Muscle of leg (tissue), 3 donors: ENCODE measurements at regions not wholly inside any gene's neighbourhood (a gene's known extent, or its start where the extent isn't known, plus 50 kb on each side); places are given as distances from the start of the nearest gene placed in this dataset.
"Not testable (repeated sequence)": the region's sequence is repeated elsewhere in the genome, so short reads cannot be mapped to it uniquely, and the experiment has no call there.

Experiments
- DNase-seq: peaks from one replicate; pipeline ENCODE4 v3.0.0; 2013
- H3K27ac ChIP-seq: one replicate; pipeline ENCODE4 v1.5.1; 2013; ENCODE audit warnings: mild to moderate bottlenecking, low read length, control low read depth
- H3K27me3 ChIP-seq: one replicate; pipeline ENCODE4 v1.6.1; 2013; ENCODE audit warnings: low read length; ENCODE audit not compliant: control insufficient read depth, insufficient read depth
- H3K36me3 ChIP-seq: one replicate; pipeline ENCODE4 v1.6.1; 2013; ENCODE audit warnings: low read length; ENCODE audit not compliant: control insufficient read depth, insufficient read depth
- H3K4me1 ChIP-seq: one replicate; pipeline ENCODE4 v1.6.1; 2013; ENCODE audit warnings: low read length; ENCODE audit not compliant: control insufficient read depth, insufficient read depth
- H3K4me3 ChIP-seq: one replicate; pipeline ENCODE4 v1.5.1; 2013; ENCODE audit warnings: low read length, control low read depth
- H3K9me3 ChIP-seq: replicated peaks from 2 replicates; pipeline ENCODE4 v1.6.1; 2013; ENCODE audit warnings: low read depth, low read length; ENCODE audit not compliant: control insufficient read depth
- WGBS: methylation state at CpG from one replicate; pipeline ENCODE4 v1.1.5; 2013; ENCODE audit warnings: missing lambda C conversion rate; ENCODE audit not compliant: insufficient coverage; 5-methylcytosine and 5-hydroxymethylcytosine counted together

- DNase-seq, H3K4me3 ChIP-seq, H3K36me3 ChIP-seq, H3K4me1 ChIP-seq, H3K27me3 ChIP-seq, H3K27ac ChIP-seq, H3K9me3 ChIP-seq: not testable (repeated sequence)
- WGBS = 88% methylated on average over 5 of the region's 5 CpGs
Measured at GRCh38 chr3:74178664-74179063, 435.8 kb downstream of the CNTN3 start.

GRCh38 chr3:74173090-74173489 lies 441.4 kb downstream of the CNTN3 start:
- no CpG with 5 or more reads among the region's 2 CpGs for WGBS
- Histone ChIP-seq H3K4me3 (no peak overlapping the region), H3K27ac (no peak overlapping the region), H3K9me3 (no peaks in the 10 kb centered on the region), H3K27me3 (no peaks in the 10 kb centered on the region), H3K36me3 (no peaks in the 10 kb centered on the region), H3K4me1 (no peaks in the 10 kb centered on the region)
- DNase-seq = no peak

DNA sequence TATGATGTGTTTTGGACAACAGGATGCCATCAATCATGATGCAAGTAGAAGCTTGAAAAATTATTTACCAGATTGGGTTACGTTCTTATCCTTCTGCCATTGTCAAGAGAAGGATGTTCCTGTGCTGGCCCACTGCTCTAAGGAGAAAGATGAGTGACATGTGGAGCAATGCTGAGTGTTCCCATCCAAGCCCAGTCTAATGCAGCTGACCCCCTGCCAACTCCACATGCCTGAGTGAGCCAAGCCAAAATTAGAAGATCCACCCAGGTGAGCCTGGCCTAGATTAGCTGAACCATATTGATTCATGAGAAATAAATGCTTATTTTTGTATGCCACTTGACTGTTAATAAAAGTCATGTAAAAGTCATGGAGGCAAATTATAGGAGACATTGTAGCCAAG lies 446.5 kb downstream of the CNTN3 start:
- no peaks in the 10 kb centered on the region for H3K27me3 ChIP-seq
- H3K4me1 ChIP-seq = no peaks in the 10 kb centered on the region
- H3K4me3 ChIP-seq = no peak overlapping the region
- H3K9me3 ChIP-seq = no peaks in the 10 kb centered on the region
- H3K36me3 ChIP-seq = no peaks in the 10 kb centered on the region
- WGBS = no CpG with 5 or more reads among the region's 1 CpG
- no peak for DNase-seq
- H3K27ac ChIP-seq = no peak overlapping the region

DNA sequence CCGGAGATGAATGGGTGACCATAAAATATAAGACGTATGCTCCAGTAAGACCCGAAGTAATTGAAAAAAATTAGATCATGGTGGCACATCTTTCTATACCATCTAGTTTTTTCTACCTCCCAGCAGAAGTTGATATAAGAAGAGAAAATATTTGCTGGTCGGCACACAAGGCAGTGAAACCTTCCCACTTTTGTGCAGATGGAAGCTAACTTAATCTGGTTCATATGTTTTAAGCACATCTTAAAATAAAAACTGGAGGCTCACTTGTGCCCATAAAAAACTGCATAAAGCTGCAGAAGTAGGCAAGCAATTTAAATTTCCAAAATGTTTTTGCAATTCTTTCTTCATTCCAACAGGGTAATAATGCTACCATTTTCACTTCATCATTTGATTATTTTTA lies 449.2 kb downstream of the CNTN3 start:
- Histone ChIP-seq H3K36me3 (no peaks in the 10 kb centered on the region), H3K4me3 (no peak overlapping the region), H3K27me3 (no peaks in the 10 kb centered on the region), H3K4me1 (no peaks in the 10 kb centered on the region), H3K9me3 (no peaks in the 10 kb centered on the region), H3K27ac (no peak overlapping the region)
- no peak for DNase-seq
- no CpG with 5 or more reads among the region's 4 CpGs for WGBS

- no peaks in the 10 kb centered on the region for H3K27me3 ChIP-seq
- H3K4me1 ChIP-seq = no peaks in the 10 kb centered on the region
- no peaks in the 10 kb centered on the region for H3K36me3 ChIP-seq
- no peaks in the 10 kb centered on the region for H3K9me3 ChIP-seq
- DNase-seq = no peak
- H3K4me3 ChIP-seq = no peak overlapping the region
- no peak overlapping the region for H3K27ac ChIP-seq
Measured at GRCh38 chr3:74149466-74149865, 465.0 kb downstream of the CNTN3 start.

- 73% methylated on average over 1 of the region's 1 CpG for WGBS
- no peak overlapping the region for H3K4me3 ChIP-seq
- H3K4me1 ChIP-seq = no peaks in the 10 kb centered on the region
- H3K27ac ChIP-seq = no peak overlapping the region
- no peak for DNase-seq
- H3K36me3 ChIP-seq = no peaks in the 10 kb centered on the region
- no peaks in the 10 kb centered on the region for H3K9me3 ChIP-seq
- H3K27me3 ChIP-seq = no peaks in the 10 kb centered on the region
Measured at GRCh38 chr3:74145277-74145676, 469.2 kb downstream of the CNTN3 start.

DNA sequence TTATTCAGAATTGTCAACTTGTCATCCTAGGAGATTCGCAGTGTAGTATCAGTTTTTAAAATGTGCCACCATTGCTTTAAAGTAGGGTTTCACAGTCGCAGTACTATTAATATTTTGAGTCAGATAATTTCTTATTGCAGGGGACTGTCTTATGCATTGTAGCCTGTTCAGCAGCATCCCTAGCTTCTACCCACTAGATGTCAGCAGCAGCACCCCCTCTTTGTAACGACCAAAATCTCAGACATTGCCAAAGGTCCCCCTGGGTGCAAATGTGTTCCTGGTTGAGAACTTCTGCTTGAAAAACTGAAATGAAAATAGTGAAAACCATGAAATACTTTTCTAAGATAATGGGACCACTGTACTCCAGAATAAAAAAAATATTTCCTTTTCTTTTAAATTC lies 474.8 kb downstream of the CNTN3 start:
- Histone ChIP-seq H3K36me3 (no peaks in the 10 kb centered on the region), H3K4me1 (no peaks in the 10 kb centered on the region), H3K9me3 (no peaks in the 10 kb centered on the region), H3K4me3 (no peak overlapping the region), H3K27ac (no peak overlapping the region), H3K27me3 (no peaks in the 10 kb centered on the region)
- no peak for DNase-seq
- WGBS = no CpG with 5 or more reads among the region's 3 CpGs

GRCh38 chr3:74137790-74138189 lies 476.7 kb downstream of the CNTN3 start:
- Histone ChIP-seq H3K27ac (no peak overlapping the region), H3K4me1 (no peaks in the 10 kb centered on the region), H3K4me3 (no peak overlapping the region), H3K36me3 (no peaks in the 10 kb centered on the region), H3K9me3 (no peaks in the 10 kb centered on the region), H3K27me3 (no peaks in the 10 kb centered on the region)
- DNase-seq = no peak

- no peak overlapping the region for H3K4me3 ChIP-seq
- WGBS = 97% methylated on average over 8 of the region's 8 CpGs
Measured at GRCh38 chr3:74135808-74136207, 478.7 kb downstream of the CNTN3 start.

DNA sequence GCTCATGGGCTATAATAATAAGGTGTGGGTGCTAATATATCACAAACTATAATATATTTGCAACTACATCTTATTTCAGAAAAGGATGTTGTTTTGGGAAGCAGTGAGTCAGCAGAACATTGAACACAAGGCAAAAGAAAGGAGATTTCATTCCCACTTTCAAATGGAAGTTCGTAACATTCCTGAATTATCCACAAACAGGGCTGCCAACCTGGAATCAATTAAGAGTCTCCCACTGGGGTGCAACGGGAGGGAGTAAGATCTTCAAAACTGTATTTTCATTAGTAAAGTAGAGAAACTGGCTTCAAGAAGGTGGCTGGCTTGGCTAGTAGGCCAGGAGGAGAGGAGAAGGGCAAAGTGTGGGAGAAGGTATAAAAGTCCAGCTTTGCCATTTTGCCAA lies 479.6 kb downstream of the CNTN3 start:
- no peak for DNase-seq
- H3K9me3 ChIP-seq = peaks cover 2% of the 10 kb centered on the region
- H3K4me3 ChIP-seq = no peak overlapping the region
- WGBS = no CpG with 5 or more reads among the region's 2 CpGs
- H3K4me1 ChIP-seq = no peaks in the 10 kb centered on the region
- H3K27ac ChIP-seq = no peak overlapping the region
- no peaks in the 10 kb centered on the region for H3K27me3 ChIP-seq
- H3K36me3 ChIP-seq = no peaks in the 10 kb centered on the region

More at GRCh38 chr3:74135808-74136207, 478.7 kb downstream of the CNTN3 start:
- Histone ChIP-seq H3K36me3 (no peaks in the 10 kb centered on the region), H3K27me3 (no peaks in the 10 kb centered on the region), H3K9me3 (no peaks in the 10 kb centered on the region), H3K4me1 (no peaks in the 10 kb centered on the region), H3K27ac (no peak overlapping the region)
- DNase-seq = no peak

DNA sequence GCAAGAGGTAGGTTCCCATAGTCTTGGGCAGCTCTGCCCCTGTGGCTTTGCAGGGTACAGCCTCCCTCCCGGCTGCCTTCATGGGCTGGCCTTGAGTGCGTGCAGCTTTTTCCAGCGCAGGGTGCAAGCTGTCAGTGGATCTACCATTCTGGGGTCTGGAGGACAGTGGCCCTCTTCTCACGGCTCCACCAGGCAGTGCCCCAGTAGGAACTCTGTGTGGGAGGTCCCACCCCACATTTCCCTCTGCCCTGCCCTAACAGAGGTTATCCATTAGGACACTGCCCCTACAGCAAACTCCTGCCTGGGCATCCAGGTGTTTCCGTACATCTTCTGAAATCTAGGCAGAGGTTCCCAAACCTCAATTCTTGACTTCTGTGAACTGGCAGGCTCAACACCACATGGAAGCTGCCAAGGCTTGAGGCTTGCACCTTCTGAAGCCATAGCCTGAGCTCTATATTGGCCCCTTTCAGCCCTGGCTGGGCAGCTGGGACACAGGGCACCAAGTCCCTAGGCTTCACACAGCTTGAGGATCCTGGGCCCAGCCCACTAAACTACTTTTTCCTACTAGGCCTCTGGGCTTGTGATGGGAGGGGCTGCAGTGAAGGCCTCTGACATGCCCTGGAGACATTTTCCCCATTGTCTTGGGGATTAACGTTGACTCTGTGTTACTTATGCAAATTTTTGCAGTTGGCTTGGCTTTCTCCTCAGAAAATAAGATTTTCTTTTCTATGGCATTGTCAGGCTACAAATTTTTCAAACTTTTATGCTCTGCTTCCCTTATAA lies 482.7 kb downstream of the CNTN3 start:
- H3K4me3 ChIP-seq = not testable (repeated sequence)
- WGBS = 97% methylated on average over 4 of the region's 6 CpGs

More for the DNA sequence above, 482.7 kb downstream of the CNTN3 start:
- not testable (repeated sequence) for H3K27ac ChIP-seq, H3K36me3 ChIP-seq, H3K9me3 ChIP-seq, DNase-seq, H3K27me3 ChIP-seq, H3K4me1 ChIP-seq
